H54 (cell line): ENCODE measurements at regions not wholly inside any gene's neighbourhood (a gene's known extent, or its start where the extent isn't known, plus 50 kb on each side); places are given as distances from the start of the nearest gene placed in this dataset.

Experiments
- DNase-seq: peaks from one replicate; pipeline ENCODE4 v3.0.0; 2011; ENCODE audit warnings: low spot score, mixed read lengths; ENCODE audit not compliant: insufficient read length
- FAIRE-seq: peaks from 3 replicates; lab custom pipeline; 2011; peaks lifted over from hg19 to GRCh38; lab: Jason Lieb, UNC
- POLR2A ChIP-seq: IDR thresholded peaks from 2 replicates; pipeline ENCODE4 v1.6.1; 2011; ENCODE audit warnings: low read depth, mild to moderate bottlenecking, low read length

DNA sequence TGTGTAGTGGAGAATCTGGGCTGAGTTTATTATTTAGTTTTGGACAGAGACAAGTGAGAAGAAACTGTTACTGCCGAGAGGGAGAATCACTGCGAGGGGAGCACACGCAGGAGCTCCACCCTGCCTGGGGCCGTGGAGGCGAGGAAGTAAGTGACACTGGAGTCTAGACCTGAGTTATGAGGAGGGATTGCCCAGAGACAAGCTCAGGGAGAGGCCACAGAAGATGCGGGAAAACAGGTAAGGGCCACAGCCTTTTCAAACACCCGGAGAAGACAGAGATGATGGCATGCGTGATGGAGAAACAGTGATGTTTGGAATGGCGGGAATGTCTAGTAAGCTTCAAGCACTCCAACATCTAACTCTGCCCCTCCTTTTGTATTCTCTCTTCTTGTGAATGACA is 84.1 kb downstream of the TNFSF11 start:
- DNase-seq: no peak
- no peak for TF ChIP-seq POLR2A
- no peak for FAIRE-seq

DNA sequence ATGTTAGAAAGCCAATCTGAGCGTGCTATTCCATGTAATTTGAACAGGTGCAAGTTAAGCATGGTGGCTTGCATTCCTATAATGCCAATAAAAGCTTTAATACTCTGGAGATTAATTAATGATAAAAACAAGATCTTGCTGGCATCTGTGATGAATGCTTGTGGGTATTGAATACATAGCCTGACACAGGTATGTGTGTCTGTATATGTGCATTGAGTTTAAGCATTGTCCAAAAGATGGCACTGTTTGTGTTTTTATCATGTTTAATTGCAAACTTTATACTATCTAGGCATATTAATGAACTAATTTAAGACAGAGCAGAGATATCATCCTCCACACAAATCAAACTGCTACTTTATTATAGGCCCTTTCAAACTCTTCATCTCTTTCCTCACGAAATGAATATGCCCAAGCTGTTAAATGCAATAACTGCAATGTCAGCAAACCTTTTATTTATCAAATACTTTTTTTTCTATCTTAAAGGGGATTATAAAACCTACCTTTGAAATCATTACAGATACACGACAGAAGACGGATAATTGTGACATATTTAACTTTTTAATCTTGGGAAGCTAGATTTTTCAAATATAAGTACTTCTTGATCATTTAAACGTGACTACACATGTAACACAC is 86.5 kb downstream of the TNFSF11 start:
- no peak for FAIRE-seq

DNA sequence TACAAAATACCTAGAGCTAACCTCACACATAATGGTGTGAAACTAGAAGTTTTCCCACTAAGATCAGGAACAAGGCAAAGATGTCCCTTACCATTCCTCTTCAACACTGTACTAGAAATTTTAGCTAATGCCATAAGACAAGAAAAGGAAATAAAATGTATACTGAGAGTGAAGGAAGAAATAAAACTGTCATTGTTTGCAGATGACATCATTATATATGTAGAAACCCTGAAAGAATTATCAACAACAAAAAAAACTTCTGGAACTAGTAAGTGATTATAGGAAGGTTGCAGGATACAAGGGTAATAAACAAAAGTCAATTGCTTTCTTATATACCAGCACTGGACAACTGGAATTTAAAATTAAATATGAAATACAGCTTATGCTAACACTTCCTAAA is 93.7 kb downstream of the TNFSF11 start:
- DNase-seq (no peak), FAIRE-seq (no peak)
- TF ChIP-seq POLR2A: no peak

More for the DNA sequence above, 86.5 kb downstream of the TNFSF11 start:
- no peak for DNase-seq
- TF ChIP-seq POLR2A: no peak

DNA sequence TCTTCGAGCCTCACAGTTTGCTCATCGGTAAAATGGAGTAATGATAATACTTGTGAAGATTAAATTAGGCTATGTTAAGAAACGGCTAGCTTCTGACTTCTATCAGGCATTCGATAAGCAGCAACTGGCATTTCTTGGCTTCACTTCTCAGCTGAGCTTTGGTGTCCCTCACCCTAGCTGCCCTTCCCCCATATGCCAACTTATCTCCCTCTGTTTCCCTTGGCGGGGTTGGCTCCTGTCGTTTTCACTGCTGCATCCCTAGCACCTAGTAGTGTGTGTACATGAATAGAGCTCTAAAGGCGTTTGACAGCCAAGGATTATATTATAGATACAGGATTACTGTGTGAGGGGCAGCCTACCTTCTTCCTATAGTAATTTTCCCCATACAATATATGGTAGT is 97.5 kb downstream of the TNFSF11 start:
- TF ChIP-seq POLR2A: no peak
- DNase-seq: no peak
- FAIRE-seq: no peak

DNA sequence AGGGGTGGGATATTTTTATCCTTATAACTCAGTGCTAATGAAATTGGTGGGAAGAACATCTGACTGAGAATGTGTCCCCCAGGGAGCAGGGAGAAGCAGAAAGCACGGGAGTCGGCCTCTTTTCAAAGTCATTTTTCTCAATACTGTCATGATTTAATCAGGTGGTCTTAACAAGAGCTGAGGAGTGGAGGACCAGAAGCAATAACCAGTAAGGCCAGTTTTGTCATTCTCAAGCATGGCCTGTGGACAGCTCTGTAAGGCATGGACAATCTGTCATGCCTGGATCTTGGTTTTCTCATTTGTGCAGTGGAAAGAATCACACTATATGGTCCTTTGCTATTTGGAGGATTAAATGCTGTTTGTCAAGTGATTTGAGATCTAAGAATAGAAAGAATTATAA is 99.7 kb downstream of the TNFSF11 start:
- TF ChIP-seq POLR2A: no peak
- DNase-seq (no peak), FAIRE-seq (no peak)

DNA sequence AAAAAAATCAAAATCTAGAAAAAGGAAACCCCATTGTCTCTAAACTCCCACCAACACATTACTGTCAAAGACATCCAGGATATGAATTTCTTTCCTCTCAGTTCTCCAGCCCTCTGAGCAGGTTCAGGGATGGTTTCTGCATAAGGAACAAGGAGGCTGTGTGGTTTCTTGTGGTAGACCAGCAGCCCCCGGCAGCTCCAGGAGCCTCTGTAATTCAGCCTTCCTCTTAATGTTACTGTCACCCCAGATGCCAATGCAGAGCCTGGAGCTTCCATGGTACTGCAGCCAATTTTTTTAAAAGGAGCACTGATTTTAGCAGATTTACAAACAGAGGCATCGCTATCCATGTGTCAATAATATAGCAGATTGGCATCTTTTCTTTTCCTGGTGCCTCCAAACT is 100.6 kb upstream of the FAM216B start:
- no peak for DNase-seq

DNA sequence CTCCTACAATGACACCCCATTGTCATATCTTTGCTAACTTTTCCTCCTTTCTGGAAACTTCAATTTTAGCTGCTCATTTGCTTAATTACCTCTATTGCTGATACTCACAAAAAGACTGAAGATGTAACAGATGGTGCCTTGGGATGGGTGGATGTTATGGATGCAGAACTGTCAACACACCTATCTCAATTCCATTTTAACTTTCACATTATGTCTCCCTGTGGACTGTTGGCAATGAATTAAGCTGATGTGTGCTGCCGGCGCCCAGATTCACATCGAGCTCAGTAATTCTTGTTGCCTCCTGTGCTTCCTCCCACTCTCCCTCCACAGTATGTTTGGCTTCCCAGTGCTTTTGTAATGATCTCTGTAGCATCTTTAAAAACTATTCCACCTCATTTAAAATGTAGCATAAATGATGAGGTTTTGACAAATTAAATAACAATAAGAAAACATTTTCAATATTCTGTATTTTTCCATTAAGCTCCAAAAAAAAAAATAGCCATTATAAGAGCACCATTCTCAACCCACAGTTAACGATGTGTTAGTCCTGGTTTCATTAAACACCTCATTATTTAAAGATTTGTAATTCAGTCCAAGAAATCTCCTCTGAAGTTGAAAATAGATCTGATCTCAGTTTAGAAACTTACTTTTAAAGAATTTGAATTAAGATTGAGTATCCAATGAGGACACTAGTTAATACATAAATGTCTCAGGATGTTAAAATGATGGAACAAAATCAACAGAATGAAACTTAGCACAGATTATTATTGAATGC is 99.9 kb upstream of the FAM216B start:
- FAIRE-seq: no peak
- TF ChIP-seq POLR2A: no peak
- no peak for DNase-seq

More for the DNA sequence above, 100.6 kb upstream of the FAM216B start:
- TF ChIP-seq POLR2A: no peak
- no peak for FAIRE-seq

DNA sequence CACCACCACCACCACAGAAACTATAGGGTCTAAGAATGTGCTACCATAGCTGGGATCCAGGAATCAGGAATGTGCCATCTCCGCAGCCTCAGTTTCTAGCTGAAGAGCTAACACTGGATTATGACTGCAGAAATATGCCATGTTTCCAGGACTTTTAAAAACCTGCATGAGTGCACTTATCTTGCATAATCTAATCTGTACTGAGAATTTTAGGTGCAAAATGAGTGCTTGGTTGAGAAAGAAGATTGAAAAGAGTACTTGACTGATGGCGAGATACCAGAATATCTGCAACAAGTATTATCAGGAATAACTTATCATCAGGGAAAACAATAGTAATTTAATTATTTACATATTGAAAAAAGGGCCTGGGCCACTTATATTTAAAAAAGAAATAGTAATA is 97.2 kb upstream of the FAM216B start:
- FAIRE-seq: no peak
- no peak for DNase-seq
- TF ChIP-seq POLR2A: no peak

DNA sequence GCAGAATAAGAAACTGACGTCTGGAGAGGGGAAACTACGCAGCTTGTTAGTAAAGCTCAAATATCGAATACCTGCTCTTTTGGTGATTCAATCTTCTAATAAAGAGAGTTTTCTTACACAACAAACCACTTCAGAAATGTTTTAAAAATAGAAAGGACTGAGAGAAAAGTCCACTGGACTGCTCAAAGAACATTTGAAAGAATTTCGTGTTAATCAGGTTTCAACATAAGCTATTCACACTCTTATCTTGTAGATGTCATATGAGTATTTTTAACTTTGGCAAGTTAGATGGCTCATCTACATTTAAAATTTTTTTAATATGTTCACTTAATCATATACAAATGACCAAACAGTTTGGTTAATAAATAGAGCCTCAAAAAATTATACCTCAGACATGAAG is 95.6 kb upstream of the FAM216B start:
- TF ChIP-seq POLR2A: no peak
- FAIRE-seq (no peak), DNase-seq (no peak)

DNA sequence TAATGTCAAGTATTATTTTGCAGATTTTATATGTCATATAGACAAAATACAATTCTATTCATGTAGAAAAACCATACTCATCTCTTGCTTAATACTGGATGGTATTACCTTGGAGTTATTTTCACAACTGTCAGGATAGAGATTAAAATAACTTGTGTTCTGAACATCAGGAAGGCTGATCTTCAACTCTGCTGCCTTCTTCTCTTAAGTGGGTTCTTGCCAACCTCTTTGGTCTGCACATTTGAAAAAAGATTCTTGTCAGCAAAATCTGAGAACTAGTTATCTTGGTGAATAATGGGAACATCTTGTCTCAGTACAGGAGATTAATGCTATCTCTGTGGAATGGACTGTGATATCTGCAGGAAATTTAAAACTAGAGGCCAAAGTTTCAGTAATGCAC is 95.2 kb upstream of the FAM216B start:
- DNase-seq (no peak), FAIRE-seq (no peak)
- no peak for TF ChIP-seq POLR2A

DNA sequence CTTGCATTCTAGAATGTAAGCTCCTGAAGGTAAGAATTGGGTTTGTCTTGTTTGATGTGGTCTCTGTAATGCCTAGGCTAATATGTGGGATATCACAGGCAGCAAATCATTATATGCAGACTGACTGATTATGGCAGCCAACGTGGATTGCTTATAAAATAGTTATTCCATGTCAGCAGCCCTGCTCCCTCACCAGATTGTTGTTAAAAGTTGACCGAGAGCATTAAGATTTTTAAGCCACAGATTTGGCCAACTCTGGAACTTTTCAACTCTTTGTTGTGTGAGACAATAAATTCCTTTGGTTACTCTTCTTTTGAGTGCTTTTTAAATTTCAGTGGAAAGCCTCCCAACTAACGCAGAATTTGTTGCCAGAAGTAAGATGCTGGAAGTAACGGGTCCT is 92.6 kb upstream of the FAM216B start:
- DNase-seq (no peak), FAIRE-seq (no peak)
- no peak for TF ChIP-seq POLR2A

DNA sequence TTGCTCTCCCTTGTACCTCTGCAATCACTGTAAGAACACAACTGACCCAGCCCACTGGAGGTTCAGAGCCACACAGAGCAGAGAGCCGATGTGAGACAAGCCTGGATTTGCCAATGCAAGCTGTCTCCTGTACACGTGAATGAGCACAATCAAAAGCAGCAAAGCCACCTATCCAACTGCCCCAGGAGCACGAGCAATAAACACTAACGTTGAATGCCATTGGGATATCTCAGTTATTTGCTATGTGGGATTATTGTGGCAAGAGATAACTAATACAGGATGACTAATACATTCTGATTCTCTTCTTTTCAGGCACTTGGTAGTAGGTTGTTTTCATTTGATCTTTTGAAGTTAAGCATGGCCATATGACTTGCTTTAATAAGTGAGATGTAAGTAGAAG is 85.2 kb upstream of the FAM216B start:
- TF ChIP-seq POLR2A: no peak
- DNase-seq: no peak
- FAIRE-seq: no peak

DNA sequence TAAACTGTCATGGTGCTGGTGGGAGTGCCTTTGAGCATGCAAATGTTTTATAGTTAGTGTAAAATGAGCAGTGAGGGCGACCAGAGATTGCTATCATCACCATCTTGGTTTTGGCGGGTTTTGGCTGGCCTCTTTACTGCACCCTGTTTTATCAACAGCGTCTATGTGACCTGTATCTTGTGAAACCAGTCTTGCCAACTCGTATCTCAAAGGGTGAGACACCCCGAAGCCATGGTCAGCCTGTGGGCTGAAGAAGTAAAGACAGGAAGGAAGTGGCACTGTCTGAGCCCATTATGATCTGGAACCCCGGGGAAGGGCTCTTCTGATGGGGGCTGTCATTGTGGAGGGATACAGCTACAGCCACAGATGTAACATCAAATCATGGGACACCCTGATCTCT is 81.5 kb upstream of the FAM216B start:
- no peak for TF ChIP-seq POLR2A
- DNase-seq (no peak), FAIRE-seq (no peak)

DNA sequence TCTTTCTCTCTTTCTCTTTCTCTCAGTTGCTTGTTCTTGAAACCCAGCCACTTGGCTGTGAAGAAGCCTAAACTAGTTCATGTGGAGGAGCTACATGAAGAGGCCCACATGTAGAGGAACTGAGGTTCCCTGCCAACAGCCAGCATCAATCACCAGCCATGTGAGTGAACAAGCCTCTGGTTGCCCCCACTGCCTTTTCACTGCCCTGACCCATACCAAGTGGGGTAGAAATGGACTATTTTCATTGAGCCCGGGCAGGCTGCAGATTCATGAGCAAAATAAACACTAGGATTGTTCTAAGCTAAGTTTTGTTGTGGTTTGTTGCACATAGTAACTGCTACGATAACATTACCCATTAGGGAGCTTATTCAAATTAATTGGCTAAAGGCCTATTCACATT is 78.7 kb upstream of the FAM216B start:
- no peak for TF ChIP-seq POLR2A
- FAIRE-seq (no peak), DNase-seq (no peak)

DNA sequence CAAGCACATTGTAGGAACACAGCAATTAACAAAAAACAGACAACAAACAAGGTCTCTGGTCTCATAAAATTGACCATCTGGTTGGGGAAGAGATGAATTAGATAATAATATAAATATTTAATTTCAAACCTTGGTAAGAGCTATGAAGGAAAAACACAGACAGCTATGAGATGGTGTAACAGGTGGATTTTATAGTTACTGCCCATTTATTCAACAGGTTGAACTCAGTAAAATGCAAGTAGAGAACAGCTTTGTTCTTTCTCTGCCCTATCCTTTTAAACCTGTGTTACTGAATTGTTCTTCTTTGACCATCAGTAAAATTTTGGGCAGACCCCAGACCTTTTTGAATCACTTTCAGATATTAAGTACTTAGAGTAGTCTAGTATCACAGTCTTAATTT is 77.6 kb upstream of the FAM216B start:
- no peak for TF ChIP-seq POLR2A
- DNase-seq (no peak), FAIRE-seq (no peak)

DNA sequence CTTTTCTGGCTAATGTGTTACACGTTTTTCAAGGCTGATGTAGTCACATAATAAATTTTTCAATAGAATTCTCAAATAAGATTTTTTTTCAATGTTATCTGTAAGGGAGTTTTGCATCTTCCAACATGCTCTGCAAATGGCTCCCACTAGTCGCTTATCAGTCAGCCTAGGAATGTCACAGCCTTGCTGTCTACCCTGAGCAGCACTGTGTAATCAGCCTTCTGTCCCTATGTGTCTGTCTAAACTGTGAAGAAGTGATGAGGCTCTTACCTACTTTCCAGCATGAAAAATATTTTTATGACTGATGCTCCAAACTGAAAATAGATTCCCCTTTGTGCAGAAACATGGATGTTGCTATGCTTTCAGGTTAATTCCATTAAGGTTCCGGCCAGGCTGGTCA is 75.1 kb upstream of the FAM216B start:
- DNase-seq: no peak
- FAIRE-seq: no peak
- no peak for TF ChIP-seq POLR2A
